ENCODE measurements at regions not wholly inside any gene's neighbourhood (a gene's known extent, or its start where the extent isn't known, plus 50 kb on each side); places are given as distances from the start of the nearest gene placed in this dataset.

GRCh38 chr4:57249083-57249482, 138.9 kb upstream of the IGFBP7 start:
- H3K4me1 Mint-ChIP-seq: no peaks in the 10 kb centered on the region
- DNase-seq: no peak
- ATAC-seq: no peak
- H3K4me3 Mint-ChIP-seq: no peak overlapping the region
- H3K27me3 Mint-ChIP-seq: no peaks in the 10 kb centered on the region
- H3K27ac Mint-ChIP-seq: no peak overlapping the region
- CTCF ChIA-PET: no interaction called here
- no peaks in the 10 kb centered on the region for H3K36me3 Mint-ChIP-seq
- H3K9me3 Mint-ChIP-seq (ENCODE audit: low read depth): no peaks in the 10 kb centered on the region

GRCh38 chr4:57243076-57243475, 132.9 kb upstream of the IGFBP7 start:
- H3K9me3 Mint-ChIP-seq (ENCODE audit: low read depth): no peaks in the 10 kb centered on the region
- H3K27ac Mint-ChIP-seq: no peak overlapping the region
- ATAC-seq (no peak), DNase-seq (no peak)
- H3K36me3 Mint-ChIP-seq: no peaks in the 10 kb centered on the region
- no peaks in the 10 kb centered on the region for H3K4me1 Mint-ChIP-seq
- no peak overlapping the region for H3K4me3 Mint-ChIP-seq
- H3K27me3 Mint-ChIP-seq: no peaks in the 10 kb centered on the region
- CTCF ChIA-PET: no interaction called here

GRCh38 chr4:57234252-57234775, 124.1 kb upstream of the IGFBP7 start:
- Mint-ChIP-seq H3K9me3 (ENCODE audit: low read depth) (no peaks in the 10 kb centered on the region), H3K4me1 (no peaks in the 10 kb centered on the region), H3K27me3 (no peaks in the 10 kb centered on the region), H3K4me3 (no peak overlapping the region), H3K27ac (no peak overlapping the region), H3K36me3 (no peaks in the 10 kb centered on the region)
- ATAC-seq (no peak), DNase-seq (no peak)
- CTCF ChIA-PET: no interaction called here

GRCh38 chr4:57233386-57233785, 123.2 kb upstream of the IGFBP7 start:
- ATAC-seq (no peak), DNase-seq (no peak)
- H3K9me3 Mint-ChIP-seq (ENCODE audit: low read depth): no peaks in the 10 kb centered on the region
- H3K4me1 Mint-ChIP-seq: no peaks in the 10 kb centered on the region
- no peak overlapping the region for H3K4me3 Mint-ChIP-seq
- no peaks in the 10 kb centered on the region for H3K27me3 Mint-ChIP-seq
- no peaks in the 10 kb centered on the region for H3K36me3 Mint-ChIP-seq
- CTCF ChIA-PET: no interaction called here
- no peak overlapping the region for H3K27ac Mint-ChIP-seq

GRCh38 chr4:57231781-57232180, 121.6 kb upstream of the IGFBP7 start:
- CTCF ChIA-PET: no interaction called here
- H3K27me3 Mint-ChIP-seq: no peaks in the 10 kb centered on the region
- no peaks in the 10 kb centered on the region for H3K9me3 Mint-ChIP-seq (ENCODE audit: low read depth)
- DNase-seq (no peak), ATAC-seq (no peak)
- no peaks in the 10 kb centered on the region for H3K4me1 Mint-ChIP-seq
- no peak overlapping the region for H3K27ac Mint-ChIP-seq
- no peak overlapping the region for H3K4me3 Mint-ChIP-seq
- no peaks in the 10 kb centered on the region for H3K36me3 Mint-ChIP-seq

GRCh38 chr4:57220734-57221133, 110.5 kb upstream of the IGFBP7 start:
- no peak overlapping the region for H3K4me3 Mint-ChIP-seq
- no peak overlapping the region for H3K27ac Mint-ChIP-seq
- ATAC-seq (no peak), DNase-seq (no peak)
- no peaks in the 10 kb centered on the region for H3K9me3 Mint-ChIP-seq (ENCODE audit: low read depth)
- H3K27me3 Mint-ChIP-seq: no peaks in the 10 kb centered on the region
- no peaks in the 10 kb centered on the region for H3K4me1 Mint-ChIP-seq
- H3K36me3 Mint-ChIP-seq: no peaks in the 10 kb centered on the region
- CTCF ChIA-PET: no interaction called here

- no peak overlapping the region for H3K27ac Mint-ChIP-seq
- ATAC-seq: no peak
Observed at GRCh38 chr4:57220172-57220571, 110.0 kb upstream of the IGFBP7 start.

GRCh38 chr4:57219431-57219830, 109.2 kb upstream of the IGFBP7 start:
- CTCF ChIA-PET: interaction anchor here (0.8 kb wide), 1 partner anchor 56 kb away, joined by 3 read pairs; no protein-coding TSS in a partner anchor
- H3K4me3 Mint-ChIP-seq: no peak overlapping the region
- ATAC-seq (no peak), DNase-seq (no peak)
- H3K9me3 Mint-ChIP-seq (ENCODE audit: low read depth): no peaks in the 10 kb centered on the region
- H3K4me1 Mint-ChIP-seq: no peaks in the 10 kb centered on the region
- H3K36me3 Mint-ChIP-seq: no peaks in the 10 kb centered on the region
- H3K27me3 Mint-ChIP-seq: no peaks in the 10 kb centered on the region
- no peak overlapping the region for H3K27ac Mint-ChIP-seq

More at GRCh38 chr4:57220172-57220571, 110.0 kb upstream of the IGFBP7 start:
- CTCF ChIA-PET: interaction anchor here (0.8 kb wide), 1 partner anchor 57 kb away, joined by 3 read pairs; no protein-coding TSS in a partner anchor
- no peaks in the 10 kb centered on the region for H3K27me3 Mint-ChIP-seq
- H3K4me1 Mint-ChIP-seq: no peaks in the 10 kb centered on the region
- no peaks in the 10 kb centered on the region for H3K36me3 Mint-ChIP-seq
- H3K9me3 Mint-ChIP-seq (ENCODE audit: low read depth): no peaks in the 10 kb centered on the region
- no peak overlapping the region for H3K4me3 Mint-ChIP-seq
- DNase-seq: no peak

- no peaks in the 10 kb centered on the region for H3K4me1 Mint-ChIP-seq
- CTCF ChIA-PET: no interaction called here
- H3K4me3 Mint-ChIP-seq: no peak overlapping the region
- ATAC-seq (no peak), DNase-seq (no peak)
- no peaks in the 10 kb centered on the region for H3K27me3 Mint-ChIP-seq
- no peak overlapping the region for H3K27ac Mint-ChIP-seq
- no peaks in the 10 kb centered on the region for H3K9me3 Mint-ChIP-seq (ENCODE audit: low read depth)
- H3K36me3 Mint-ChIP-seq: no peaks in the 10 kb centered on the region
Observed at GRCh38 chr4:57214654-57215411, 104.6 kb upstream of the IGFBP7 start.

- ATAC-seq: no peak
- CTCF ChIA-PET: no interaction called here
Observed at GRCh38 chr4:57211131-57211530, 100.9 kb upstream of the IGFBP7 start.

GRCh38 chr4:57206172-57206571, 96.0 kb upstream of the IGFBP7 start:
- CTCF ChIA-PET: no interaction called here
- no peaks in the 10 kb centered on the region for H3K36me3 Mint-ChIP-seq
- H3K27ac Mint-ChIP-seq: no peak overlapping the region
- no peaks in the 10 kb centered on the region for H3K4me1 Mint-ChIP-seq
- no peak for DNase-seq
- H3K27me3 Mint-ChIP-seq: peaks cover 4% of the 10 kb centered on the region
- H3K4me3 Mint-ChIP-seq: no peak overlapping the region
- ATAC-seq: no peak
- H3K9me3 Mint-ChIP-seq (ENCODE audit: low read depth): no peaks in the 10 kb centered on the region

More at GRCh38 chr4:57211131-57211530, 100.9 kb upstream of the IGFBP7 start:
- H3K36me3 Mint-ChIP-seq: no peaks in the 10 kb centered on the region
- no peaks in the 10 kb centered on the region for H3K9me3 Mint-ChIP-seq (ENCODE audit: low read depth)
- no peaks in the 10 kb centered on the region for H3K4me1 Mint-ChIP-seq
- H3K27ac Mint-ChIP-seq: no peak overlapping the region
- H3K27me3 Mint-ChIP-seq: no peaks in the 10 kb centered on the region
- H3K4me3 Mint-ChIP-seq: no peak overlapping the region
- no peak for DNase-seq

- CTCF ChIA-PET: no interaction called here
- Mint-ChIP-seq H3K9me3 (ENCODE audit: low read depth) (no peaks in the 10 kb centered on the region), H3K27me3 (peaks cover 4% of the 10 kb centered on the region), H3K4me1 (no peaks in the 10 kb centered on the region), H3K36me3 (no peaks in the 10 kb centered on the region), H3K27ac (no peak overlapping the region), H3K4me3 (no peak overlapping the region)
- DNase-seq (no peak), ATAC-seq (no peak)
Observed at GRCh38 chr4:57205580-57205979, 95.4 kb upstream of the IGFBP7 start.

GRCh38 chr4:57200799-57201327, 90.7 kb upstream of the IGFBP7 start:
- CTCF ChIA-PET: interaction anchor here (1.3 kb wide), 1 partner anchor 37 kb away, joined by 5 read pairs; no protein-coding TSS in a partner anchor

GRCh38 chr4:57199267-57199666, 89.1 kb upstream of the IGFBP7 start:
- Mint-ChIP-seq H3K4me3 (no peak overlapping the region), H3K36me3 (peaks cover under 1% of the 10 kb centered on the region)

More at GRCh38 chr4:57200799-57201327, 90.7 kb upstream of the IGFBP7 start:
- ATAC-seq (no peak), DNase-seq (no peak)
- Mint-ChIP-seq H3K27me3 (peaks cover 16% of the 10 kb centered on the region), H3K27ac (no peak overlapping the region), H3K4me3 (no peak overlapping the region), H3K4me1 (no peaks in the 10 kb centered on the region), H3K9me3 (ENCODE audit: low read depth) (no peaks in the 10 kb centered on the region), H3K36me3 (no peaks in the 10 kb centered on the region)

More at GRCh38 chr4:57199267-57199666, 89.1 kb upstream of the IGFBP7 start:
- no peak for DNase-seq
- H3K4me1 Mint-ChIP-seq: no peaks in the 10 kb centered on the region
- no peak for ATAC-seq
- no peaks in the 10 kb centered on the region for H3K9me3 Mint-ChIP-seq (ENCODE audit: low read depth)
- H3K27ac Mint-ChIP-seq: no peak overlapping the region
- H3K27me3 Mint-ChIP-seq: peaks cover 17% of the 10 kb centered on the region
- CTCF ChIA-PET: interaction anchor here (0.7 kb wide), 1 partner anchor 35 kb away, joined by 3 read pairs; no protein-coding TSS in a partner anchor
